ENCODE measurements at regions not wholly inside any gene's neighbourhood (a gene's known extent, or its start where the extent isn't known, plus 50 kb on each side); places are given as distances from the start of the nearest gene placed in this dataset.

DNA sequence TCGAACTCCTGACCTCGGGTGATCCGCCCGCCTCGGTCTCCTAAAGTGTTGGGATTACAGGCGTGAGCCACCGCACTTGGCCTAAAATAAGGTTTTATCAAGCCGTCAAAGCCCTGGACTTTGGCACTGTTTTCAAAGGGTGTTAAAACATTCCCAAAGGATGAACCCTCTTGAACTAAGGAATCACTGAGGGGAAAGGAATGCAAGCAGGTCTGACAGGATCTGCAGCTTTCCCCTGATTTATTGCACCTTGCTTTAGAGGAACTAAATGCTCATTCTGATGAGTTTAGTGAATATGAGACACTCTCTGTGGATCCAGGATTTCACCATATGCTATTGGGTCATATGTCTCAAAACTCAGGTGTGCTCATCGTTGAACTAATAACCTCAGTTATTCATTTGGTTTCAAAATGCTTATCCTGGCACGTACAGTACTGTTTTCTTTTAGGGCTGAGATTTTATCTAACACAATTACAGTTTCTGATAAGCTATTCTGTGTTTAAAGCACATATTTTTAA lies 63.0 kb upstream of the TSC22D2 start:
- no peak overlapping the region for H3K4me2 ChIP-seq (ENCODE audit: low read depth, low read length)
- no peak overlapping the region for H2AFZ ChIP-seq (ENCODE audit: low read length)
- H3K9me3 ChIP-seq (replicated peaks; ENCODE audit: insufficient read depth, low read length): no peaks in the 10 kb centered on the region
- H3K36me3 ChIP-seq (replicated peaks; ENCODE audit: insufficient read depth, low read length): no peaks in the 10 kb centered on the region
- no peaks in the 10 kb centered on the region for H4K20me1 ChIP-seq (ENCODE audit: insufficient read depth, low read length)
- no peaks in the 10 kb centered on the region for H3F3A ChIP-seq (ENCODE audit: insufficient read depth, low read length)
- H3K27me3 ChIP-seq (replicated peaks; ENCODE audit: insufficient read depth, low read length): no peaks in the 10 kb centered on the region
- H3K27ac ChIP-seq (ENCODE audit: low read length): no peak overlapping the region
- no peaks in the 10 kb centered on the region for H3K79me2 ChIP-seq (ENCODE audit: low read length)
- no peaks in the 10 kb centered on the region for H3K4me1 ChIP-seq (ENCODE audit: low read length)
- no peak overlapping the region for H3K4me3 ChIP-seq (ENCODE audit: low read length)
- DNase-seq: no peak
- no peaks in the 10 kb centered on the region for H3K9me2 ChIP-seq (replicated peaks; ENCODE audit: insufficient read depth, low read length)
- TF ChIP-seq EZH2phosphoT487 (IDR thresholded peaks at IDR 0.05; ENCODE audit: low read length): no peak
- TF ChIP-seq EZH2 (optimal IDR thresholded peaks at IDR 0.05; ENCODE audit: low read depth, low read length): no peak
- TF ChIP-seq CTCF (IDR thresholded peaks at IDR 0.05; ENCODE audit: low read length): no peak
- H3K9ac ChIP-seq (ENCODE audit: low read length): no peak overlapping the region

GRCh38 chr3:150344079-150344759 lies 63.9 kb upstream of the TSC22D2 start:
- Histone ChIP-seq H3K36me3 (replicated peaks; ENCODE audit: insufficient read depth, low read length) (no peaks in the 10 kb centered on the region), H3K9me3 (replicated peaks; ENCODE audit: insufficient read depth, low read length) (no peaks in the 10 kb centered on the region), H3K27me3 (replicated peaks; ENCODE audit: insufficient read depth, low read length) (no peaks in the 10 kb centered on the region), H3K9me2 (replicated peaks; ENCODE audit: insufficient read depth, low read length) (no peaks in the 10 kb centered on the region), H3K9ac (ENCODE audit: low read length) (no peak overlapping the region), H3K4me3 (ENCODE audit: low read length) (no peak overlapping the region), H3F3A (ENCODE audit: insufficient read depth, low read length) (no peaks in the 10 kb centered on the region), H3K79me2 (ENCODE audit: low read length) (no peaks in the 10 kb centered on the region), H4K20me1 (ENCODE audit: insufficient read depth, low read length) (no peaks in the 10 kb centered on the region), H3K27ac (ENCODE audit: low read length) (no peak overlapping the region), H3K4me1 (ENCODE audit: low read length) (no peaks in the 10 kb centered on the region), H3K4me2 (ENCODE audit: low read depth, low read length) (no peak overlapping the region), H2AFZ (ENCODE audit: low read length) (no peak overlapping the region)
- no peak for DNase-seq
- TF ChIP-seq EZH2phosphoT487 (IDR thresholded peaks at IDR 0.05; ENCODE audit: low read length) (no peak), EZH2 (optimal IDR thresholded peaks at IDR 0.05; ENCODE audit: low read depth, low read length) (no peak), CTCF (IDR thresholded peaks at IDR 0.05; ENCODE audit: low read length) (no peak)

GRCh38 chr3:150342896-150343467 lies 65.1 kb upstream of the TSC22D2 start:
- no peak for TF ChIP-seq CTCF (IDR thresholded peaks at IDR 0.05; ENCODE audit: low read length)
- no peak for TF ChIP-seq EZH2 (optimal IDR thresholded peaks at IDR 0.05; ENCODE audit: low read depth, low read length)
- TF ChIP-seq EZH2phosphoT487 (IDR thresholded peaks at IDR 0.05; ENCODE audit: low read length): no peak
- no peak overlapping the region for H2AFZ ChIP-seq (ENCODE audit: low read length)
- no peaks in the 10 kb centered on the region for H3K27me3 ChIP-seq (replicated peaks; ENCODE audit: insufficient read depth, low read length)
- H3K9me2 ChIP-seq (replicated peaks; ENCODE audit: insufficient read depth, low read length): no peaks in the 10 kb centered on the region
- H4K20me1 ChIP-seq (ENCODE audit: insufficient read depth, low read length): no peaks in the 10 kb centered on the region
- no peak overlapping the region for H3K4me2 ChIP-seq (ENCODE audit: low read depth, low read length)
- H3K4me3 ChIP-seq (ENCODE audit: low read length): no peak overlapping the region
- H3F3A ChIP-seq (ENCODE audit: insufficient read depth, low read length): no peaks in the 10 kb centered on the region
- no peak overlapping the region for H3K9ac ChIP-seq (ENCODE audit: low read length)
- no peaks in the 10 kb centered on the region for H3K79me2 ChIP-seq (ENCODE audit: low read length)
- no peaks in the 10 kb centered on the region for H3K36me3 ChIP-seq (replicated peaks; ENCODE audit: insufficient read depth, low read length)
- no peak overlapping the region for H3K27ac ChIP-seq (ENCODE audit: low read length)
- no peak for DNase-seq
- no peaks in the 10 kb centered on the region for H3K9me3 ChIP-seq (replicated peaks; ENCODE audit: insufficient read depth, low read length)
- H3K4me1 ChIP-seq (ENCODE audit: low read length): no peaks in the 10 kb centered on the region
